Stimulated activated naive CD8-positive, alpha-beta T cell treated with anti-CD3 and anti-CD28 coated beads, Interleukin-15, amount 100 ng/mL, for 72 hours (primary cell): ENCODE measurements at regions not wholly inside any gene's neighbourhood (a gene's known extent, or its start where the extent isn't known, plus 50 kb on each side); places are given as distances from the start of the nearest gene placed in this dataset.
"Not testable (repeated sequence)": the region's sequence is repeated elsewhere in the genome, so short reads cannot be mapped to it uniquely, and the experiment has no call there.

ENCODE experiments used
- ATAC-seq: fragments of 150-1000 bp; cut with Tn5 transposase; 2 replicates; pipeline ENCODE4 v1.10.0; 2021; ENCODE audit warnings: mild to moderate bottlenecking, moderate library complexity
- DNase-seq, 2 donors: peaks; one replicate each; pipeline ENCODE4 v3.0.0; 2021 to 2022
- H3K27ac Mint-ChIP-seq, 2 donors: one replicate each; pipeline ENCODE4 v1.8.0; 2022; ENCODE audit warnings: mild to moderate bottlenecking in 2 of 2, mixed read lengths in 2 of 2, moderate library complexity in 2 of 2
- H3K27me3 Mint-ChIP-seq: one replicate; pipeline ENCODE4 v1.8.0; 2022; ENCODE audit warnings: mixed read lengths
- H3K4me1 Mint-ChIP-seq: one replicate; pipeline ENCODE4 v1.8.0; 2022; ENCODE audit warnings: mild to moderate bottlenecking, mixed read lengths
- H3K4me3 Mint-ChIP-seq, 2 donors: one replicate each; pipeline ENCODE4 v1.8.0; 2022; ENCODE audit warnings: mild to moderate bottlenecking in 2 of 2, mixed read lengths in 2 of 2, moderate library complexity in 1 of 2
- H3K9me3 Mint-ChIP-seq, 2 donors: one replicate each; pipeline ENCODE4 v1.8.0; 2022; ENCODE audit warnings: mixed read lengths in 2 of 2

DNA sequence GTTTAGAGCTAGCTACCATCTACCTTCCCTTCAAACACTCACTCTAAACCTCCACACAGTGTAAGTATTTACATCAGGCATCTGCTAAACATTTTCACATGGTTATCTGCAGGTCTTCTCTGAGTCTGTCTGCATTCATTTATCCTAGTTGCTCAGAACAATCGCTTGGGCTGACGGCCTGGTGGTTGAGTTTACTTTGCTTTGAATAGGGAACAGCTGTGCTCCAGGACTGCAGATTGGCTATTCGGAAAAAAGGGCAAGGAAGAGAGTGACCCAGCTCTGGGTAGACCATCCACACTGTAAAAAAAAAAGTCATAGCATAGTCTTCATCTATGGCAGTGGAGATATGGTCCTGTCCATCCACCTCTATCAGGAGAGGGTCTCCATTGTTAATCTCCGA is 115.3 kb upstream of the ESR1 start:
- Mint-ChIP-seq H3K9me3 (no peaks in the 10 kb centered on the region), H3K4me1 (peaks cover 10% of the 10 kb centered on the region), H3K27ac (no peak overlapping the region), H3K4me3 (no peak overlapping the region), H3K27me3 (peaks cover 9% of the 10 kb centered on the region)
- no peak for ATAC-seq
- DNase-seq = no peak

DNA sequence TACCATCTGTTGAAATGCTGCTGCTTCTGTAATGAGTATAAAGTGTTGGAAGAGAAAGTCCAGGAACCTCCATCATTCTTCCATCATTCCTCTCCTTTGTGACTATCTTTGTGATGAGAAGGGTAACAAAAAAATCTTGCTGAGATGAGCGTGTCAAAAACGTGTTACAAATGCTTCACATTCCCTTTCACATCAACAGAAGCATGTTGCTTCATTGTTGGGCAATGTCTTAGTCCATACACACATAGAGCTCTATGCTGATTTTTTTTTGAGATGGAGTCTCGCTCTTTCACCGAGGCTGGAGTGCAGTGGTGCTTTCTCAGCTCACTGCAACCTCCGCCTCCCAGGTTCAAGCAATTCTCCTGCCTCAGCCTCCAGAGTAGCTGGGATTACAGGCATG is 114.1 kb upstream of the ESR1 start:
- no peak overlapping the region for H3K27ac Mint-ChIP-seq

DNA sequence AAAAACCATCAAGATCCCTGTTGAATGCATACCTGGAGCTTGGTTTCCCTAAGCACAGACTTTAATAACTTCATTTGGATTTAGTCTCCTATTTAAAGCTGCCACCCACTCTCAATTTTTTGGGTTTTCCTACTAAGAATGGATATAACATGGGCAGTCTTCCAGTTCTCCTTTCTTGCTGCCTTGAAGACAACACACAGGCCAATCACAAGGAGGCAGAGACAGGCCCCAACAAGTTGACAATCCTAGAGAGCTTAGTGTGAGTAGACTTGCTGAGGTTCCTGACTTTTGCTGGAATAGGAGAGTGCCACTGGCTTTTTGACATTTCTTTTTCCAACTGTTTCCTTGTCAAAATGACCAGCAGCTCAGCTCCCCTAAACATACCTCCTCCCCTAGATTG is 112.3 kb upstream of the ESR1 start:
- Mint-ChIP-seq H3K4me3 (no peak overlapping the region), H3K9me3 (no peaks in the 10 kb centered on the region), H3K27me3 (peaks cover 32% of the 10 kb centered on the region), H3K4me1 (peaks cover 17% of the 10 kb centered on the region), H3K27ac (no peak overlapping the region)
- DNase-seq (no peak), ATAC-seq (no peak)

More for the DNA sequence above, 114.1 kb upstream of the ESR1 start:
- DNase-seq (no peak), ATAC-seq (no peak)
- Mint-ChIP-seq H3K9me3 (no peaks in the 10 kb centered on the region), H3K27me3 (peaks cover 14% of the 10 kb centered on the region), H3K4me3 (no peak overlapping the region), H3K4me1 (peaks cover 10% of the 10 kb centered on the region)

DNA sequence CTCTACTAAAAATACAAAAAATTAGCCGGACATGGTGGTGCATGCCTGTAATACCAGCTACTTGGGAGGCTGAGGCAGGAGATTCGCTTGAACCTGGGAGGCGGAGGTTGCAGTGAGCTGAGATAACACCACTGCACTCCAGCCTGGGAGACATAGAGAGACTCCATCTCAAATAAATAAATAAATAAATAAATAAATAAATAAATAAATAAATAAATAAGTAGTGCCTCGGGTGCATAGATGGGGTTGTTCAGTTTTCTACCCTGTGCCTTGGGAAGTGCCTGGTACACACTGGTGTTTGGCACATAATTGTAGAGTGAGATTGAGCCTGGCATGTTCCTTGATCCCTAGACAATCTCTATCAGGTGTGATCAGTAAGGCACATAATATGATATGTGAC is 111.2 kb upstream of the ESR1 start:
- not testable (repeated sequence) for ATAC-seq, DNase-seq, H3K9me3 Mint-ChIP-seq, H3K4me3 Mint-ChIP-seq, H3K27ac Mint-ChIP-seq
- peaks cover 32% of the 10 kb centered on the region for H3K27me3 Mint-ChIP-seq
- H3K4me1 Mint-ChIP-seq = peaks cover 17% of the 10 kb centered on the region

DNA sequence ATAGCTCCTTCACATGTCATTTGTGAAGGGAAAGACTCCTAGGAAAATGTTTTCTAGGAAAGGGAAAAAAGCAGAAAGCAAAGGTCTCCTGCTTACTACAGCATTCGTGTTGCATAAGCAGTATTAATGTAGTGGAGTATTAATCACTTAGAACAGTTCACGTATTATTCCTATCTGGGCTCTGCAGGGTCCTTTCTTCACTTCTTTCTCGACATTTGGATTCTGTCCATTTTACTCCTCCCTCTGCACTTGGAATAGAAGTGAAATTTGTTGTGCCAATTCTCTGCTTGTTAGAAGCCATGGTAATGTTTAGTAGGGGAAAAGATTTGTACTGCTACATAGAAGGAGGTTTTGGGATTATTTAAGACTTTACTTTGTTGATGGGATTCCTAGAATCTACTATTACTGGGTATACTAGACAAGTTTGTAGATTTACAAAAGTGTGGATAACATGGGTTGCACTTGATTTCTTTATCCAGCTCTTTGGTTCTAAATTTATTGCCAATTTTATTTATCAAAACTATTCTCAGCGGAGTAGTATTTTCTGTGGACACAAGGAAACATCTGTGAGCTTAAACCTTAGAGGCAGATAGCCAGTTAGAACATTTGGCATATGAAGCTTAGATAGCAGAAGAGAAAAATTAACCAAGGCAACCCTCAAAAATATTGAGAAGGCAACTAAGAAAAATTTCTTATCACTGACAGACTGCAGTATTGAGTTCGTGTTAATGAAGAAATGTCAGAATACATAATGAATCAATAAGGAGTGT is 108.4 kb upstream of the ESR1 start:
- no peak for ATAC-seq
- Mint-ChIP-seq H3K27me3 (peaks cover 32% of the 10 kb centered on the region), H3K27ac (no peak overlapping the region), H3K4me3 (no peak overlapping the region), H3K4me1 (peaks cover 41% of the 10 kb centered on the region), H3K9me3 (no peaks in the 10 kb centered on the region)
- DNase-seq = no peak

DNA sequence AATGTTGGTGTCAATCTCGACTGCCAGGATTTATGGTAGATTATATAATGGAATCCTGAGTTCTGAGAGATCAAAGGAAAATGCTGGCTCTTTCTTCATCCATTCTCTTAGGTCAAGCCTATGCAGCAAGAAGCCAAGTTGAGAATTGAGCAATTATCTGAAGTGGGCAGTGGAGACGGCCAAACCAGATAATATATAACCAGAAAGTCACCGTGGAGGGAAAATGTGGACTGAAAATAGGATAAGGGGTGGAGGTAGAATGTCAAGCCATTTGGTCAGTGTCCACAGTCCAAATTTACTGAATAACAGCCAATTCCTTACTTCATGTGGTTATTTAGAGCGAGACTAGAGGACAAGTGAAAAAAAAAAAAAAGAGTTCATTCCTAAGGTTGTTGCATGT is 107.8 kb upstream of the ESR1 start:
- Mint-ChIP-seq H3K9me3 (no peaks in the 10 kb centered on the region), H3K4me3 (no peak overlapping the region), H3K27me3 (peaks cover 32% of the 10 kb centered on the region), H3K27ac (no peak overlapping the region), H3K4me1 (peaks cover 46% of the 10 kb centered on the region)
- DNase-seq (no peak), ATAC-seq (no peak)

DNA sequence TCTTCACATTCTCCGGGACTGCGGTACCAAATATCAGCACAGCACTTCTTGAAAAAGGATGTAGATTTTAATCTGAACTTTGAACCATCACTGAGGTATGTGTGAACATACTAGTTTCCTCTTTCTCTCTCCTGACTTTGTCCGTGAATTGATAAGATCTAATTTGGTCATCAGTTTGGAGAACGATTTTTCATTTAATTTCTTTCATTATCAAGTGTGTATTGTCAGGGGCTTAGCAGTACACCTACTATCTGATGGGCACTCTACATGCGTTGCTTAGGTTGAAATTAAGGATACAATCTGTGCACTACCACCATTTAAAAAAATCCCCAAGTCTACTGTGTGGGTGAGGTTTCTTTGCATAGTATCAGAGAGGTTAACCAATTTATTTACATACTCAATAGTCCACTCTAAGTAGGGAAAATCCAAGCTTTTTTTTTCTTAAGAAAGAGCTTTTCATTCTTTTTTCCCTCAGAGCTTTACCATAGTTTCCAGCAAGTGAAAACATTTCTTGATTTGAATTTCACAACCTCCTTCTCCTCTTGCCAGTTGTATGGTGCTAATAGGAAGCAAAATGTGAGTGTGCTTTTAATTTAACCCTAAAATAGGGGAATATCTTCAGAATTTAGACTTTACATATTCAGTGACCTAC is 105.4 kb upstream of the ESR1 start:
- ATAC-seq (peak; percentile 81), DNase-seq (no peak)
- Mint-ChIP-seq H3K27me3 (peaks cover 30% of the 10 kb centered on the region), H3K27ac (peak overlapping the region in 1 of 2 donors; percentile 44), H3K4me3 (peak overlapping the region; percentile 59 to 72), H3K9me3 (no peaks in the 10 kb centered on the region), H3K4me1 (peaks cover 46% of the 10 kb centered on the region)

DNA sequence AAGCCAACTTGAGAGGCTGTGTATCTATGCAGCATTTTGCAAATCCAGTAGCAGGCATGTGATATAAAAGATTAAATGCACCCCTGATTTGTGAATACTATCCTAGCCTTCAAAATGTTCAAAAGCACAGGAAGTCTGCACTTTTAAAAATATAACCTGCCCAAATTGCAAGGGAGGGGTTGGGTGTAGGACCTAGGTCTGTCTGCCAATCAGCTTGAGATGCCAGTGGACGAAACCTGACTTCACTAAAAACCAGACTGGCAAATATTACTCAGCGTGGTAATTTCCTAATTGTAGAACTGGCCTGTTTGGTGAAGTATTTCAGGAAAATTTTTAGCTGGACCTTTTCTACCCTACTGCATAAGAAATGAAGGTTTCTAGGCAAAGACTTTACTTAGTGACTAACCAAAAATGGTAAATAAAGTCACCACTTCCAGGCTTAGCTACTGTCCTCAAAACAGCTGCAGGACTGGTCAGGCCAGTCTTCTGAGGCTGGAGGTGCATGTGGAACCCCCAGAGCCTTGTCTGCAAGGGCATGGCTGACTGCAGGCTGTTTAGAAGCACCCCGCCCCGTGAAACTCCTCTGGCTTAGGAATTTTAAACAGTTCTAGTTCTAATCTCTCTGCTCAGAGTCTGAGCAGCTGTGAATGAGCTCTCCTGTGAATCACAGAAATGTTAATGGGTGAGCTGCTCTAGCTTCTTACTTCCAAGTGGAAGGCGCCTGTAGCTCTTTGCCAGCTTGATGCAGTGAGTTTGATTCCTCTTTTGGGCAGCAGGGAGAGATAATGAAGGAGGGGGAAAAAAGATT is 104.4 kb upstream of the ESR1 start:
- peaks cover 32% of the 10 kb centered on the region for H3K27me3 Mint-ChIP-seq
- DNase-seq (no peak), ATAC-seq (peak; percentile 46)
- H3K9me3 Mint-ChIP-seq = no peaks in the 10 kb centered on the region
- H3K4me1 Mint-ChIP-seq = peaks cover 46% of the 10 kb centered on the region
- H3K4me3 Mint-ChIP-seq = peak overlapping the region in 1 of 2 donors; percentile 9
- H3K27ac Mint-ChIP-seq = peak overlapping the region in 1 of 2 donors; percentile 16

DNA sequence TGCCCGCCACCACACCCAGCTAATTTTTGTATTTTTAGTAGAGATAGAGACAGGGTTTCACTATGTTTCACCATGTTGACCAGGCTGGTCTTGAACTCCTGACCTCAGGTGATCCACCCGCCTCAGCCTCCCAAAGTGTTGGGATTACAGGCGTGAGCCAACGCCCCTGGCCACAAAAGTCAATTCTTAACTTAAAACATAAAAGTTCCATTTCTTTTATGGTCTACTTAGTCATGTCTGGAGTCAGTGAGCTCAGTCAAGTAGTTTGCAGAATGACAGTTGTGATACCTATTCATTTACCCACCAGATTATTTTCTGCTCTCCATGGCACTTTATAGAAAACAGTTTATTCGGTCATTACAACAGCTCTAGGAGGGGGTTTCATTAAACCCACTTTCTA is 103.1 kb upstream of the ESR1 start:
- H3K4me3 Mint-ChIP-seq = peak overlapping the region in 1 of 2 donors; percentile 15
- peaks cover 21% of the 10 kb centered on the region for H3K27me3 Mint-ChIP-seq
- H3K4me1 Mint-ChIP-seq = peaks cover 46% of the 10 kb centered on the region
- peak; percentile 83 for ATAC-seq
- H3K9me3 Mint-ChIP-seq = no peaks in the 10 kb centered on the region
- peak in 1 of 2 donors; percentile 61 for DNase-seq
- peak overlapping the region; percentile 69 to 74 for H3K27ac Mint-ChIP-seq

DNA sequence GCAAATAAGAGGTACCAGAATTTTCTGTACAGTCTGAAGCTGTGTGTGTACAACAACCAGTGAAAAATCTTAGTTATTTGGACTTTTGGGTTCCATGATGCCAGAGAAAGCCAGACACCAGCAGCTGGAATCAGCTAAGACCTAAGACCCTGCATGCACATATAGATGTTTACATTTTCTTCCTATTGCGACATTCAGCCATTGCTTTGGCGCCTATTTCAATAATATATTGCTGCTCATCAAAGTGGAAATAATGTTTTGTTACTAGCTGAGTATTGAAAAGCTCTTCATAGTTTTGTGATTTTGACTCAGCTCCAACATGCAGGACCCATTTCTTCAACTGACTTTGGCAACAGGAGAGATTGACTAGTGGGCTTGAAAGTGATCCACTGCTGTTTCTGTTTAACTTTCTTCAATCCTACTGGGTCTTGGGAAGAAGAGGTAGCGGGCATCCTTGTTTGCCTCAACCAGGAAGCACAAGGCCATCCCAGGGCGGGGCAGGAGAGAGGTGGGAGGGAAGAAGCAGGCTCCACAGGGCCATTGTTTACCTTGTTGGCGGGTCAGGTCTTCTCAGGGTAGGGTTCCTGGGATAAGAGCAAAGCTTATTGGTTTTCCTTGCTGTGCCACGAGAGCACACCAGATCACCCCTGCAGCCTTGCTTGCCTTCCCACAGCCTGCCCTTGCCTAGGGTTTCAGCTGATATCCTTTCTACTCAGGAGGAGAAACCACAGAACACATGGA is 101.3 kb upstream of the ESR1 start:
- peaks cover 34% of the 10 kb centered on the region for H3K4me1 Mint-ChIP-seq

DNA sequence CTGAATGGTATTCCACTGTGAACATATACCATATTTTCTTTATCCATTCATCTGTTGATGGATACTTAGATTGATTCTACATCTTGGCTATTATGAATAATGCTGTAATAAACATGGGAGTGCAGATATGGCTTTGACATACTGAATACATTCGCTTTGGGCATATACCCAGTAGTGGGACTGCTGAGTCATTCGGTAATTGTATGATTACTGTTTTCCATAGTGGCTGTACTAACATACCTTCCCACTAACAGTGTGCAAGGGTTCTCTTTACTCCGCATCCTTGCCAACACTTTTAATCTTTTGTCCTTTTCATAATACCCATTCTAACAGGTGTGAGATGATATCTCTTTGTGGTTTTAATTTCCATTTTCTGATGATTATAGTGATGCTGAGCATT is 98.2 kb upstream of the ESR1 start:
- Mint-ChIP-seq H3K9me3 (peaks cover 11 to 24% of the 10 kb centered on the region in 2 donors), H3K4me3 (no peak overlapping the region), H3K27me3 (peaks cover 33% of the 10 kb centered on the region), H3K27ac (no peak overlapping the region), H3K4me1 (peaks cover 3% of the 10 kb centered on the region)
- no peak for DNase-seq
- peak; percentile 68 for ATAC-seq

More for the DNA sequence above, 101.3 kb upstream of the ESR1 start:
- no peak for ATAC-seq
- no peaks in the 10 kb centered on the region for H3K9me3 Mint-ChIP-seq
- H3K27ac Mint-ChIP-seq = no peak overlapping the region
- no peak for DNase-seq
- H3K4me3 Mint-ChIP-seq = no peak overlapping the region
- H3K27me3 Mint-ChIP-seq = peaks cover 14% of the 10 kb centered on the region

DNA sequence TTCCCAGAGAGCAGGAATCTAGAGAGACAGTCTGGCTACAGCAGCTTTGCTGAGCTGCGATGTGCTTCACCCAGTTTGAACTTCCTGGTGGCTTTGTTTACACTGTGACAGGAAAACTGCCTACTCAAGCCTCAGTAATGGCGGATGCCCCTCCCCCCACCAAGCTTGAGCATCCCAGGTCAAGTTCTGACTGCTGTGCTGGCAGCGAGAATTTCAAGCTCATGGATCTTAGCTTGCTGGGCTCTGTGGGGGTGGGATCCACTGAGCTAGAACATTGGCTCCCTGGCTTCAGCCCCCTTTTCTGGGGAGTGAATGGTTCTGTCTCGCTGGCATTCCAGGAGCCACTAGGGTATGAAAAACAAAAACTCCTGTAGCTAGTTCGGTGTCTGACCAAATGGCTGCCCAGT is 91.0 kb upstream of the ESR1 start:
- H3K27ac Mint-ChIP-seq = no peak overlapping the region
- H3K4me3 Mint-ChIP-seq = peak overlapping the region in 1 of 2 donors; percentile 27
- peaks cover 20 to 29% of the 10 kb centered on the region in 2 donors for H3K9me3 Mint-ChIP-seq
- ATAC-seq = no peak
- DNase-seq = no peak
- H3K27me3 Mint-ChIP-seq = peaks cover 42% of the 10 kb centered on the region
- peaks cover 21% of the 10 kb centered on the region for H3K4me1 Mint-ChIP-seq

DNA sequence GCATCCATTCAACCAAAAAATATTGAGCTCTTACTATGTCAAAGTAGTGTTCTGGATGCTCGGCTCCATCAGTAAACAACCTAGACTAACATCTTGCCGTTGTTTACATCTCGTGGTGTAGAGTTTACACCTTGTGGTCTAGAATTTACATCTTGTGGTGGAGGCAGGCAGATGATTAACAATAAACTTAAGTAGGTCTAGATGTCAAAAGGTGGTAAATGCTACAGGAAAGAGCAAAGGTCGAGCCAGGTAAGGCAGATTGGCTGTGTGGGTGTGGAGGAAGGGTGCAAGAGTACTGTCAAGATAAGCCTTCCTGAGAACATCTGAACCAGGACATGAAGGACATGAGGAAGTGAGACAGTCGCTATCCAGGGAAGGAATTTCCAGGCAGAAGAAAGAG is 88.4 kb upstream of the ESR1 start:
- Mint-ChIP-seq H3K9me3 (peaks cover 8 to 12% of the 10 kb centered on the region in 2 donors), H3K27ac (no peak overlapping the region), H3K27me3 (peaks cover 33% of the 10 kb centered on the region), H3K4me1 (peaks cover 42% of the 10 kb centered on the region), H3K4me3 (no peak overlapping the region)
- ATAC-seq = no peak
- no peak for DNase-seq

DNA sequence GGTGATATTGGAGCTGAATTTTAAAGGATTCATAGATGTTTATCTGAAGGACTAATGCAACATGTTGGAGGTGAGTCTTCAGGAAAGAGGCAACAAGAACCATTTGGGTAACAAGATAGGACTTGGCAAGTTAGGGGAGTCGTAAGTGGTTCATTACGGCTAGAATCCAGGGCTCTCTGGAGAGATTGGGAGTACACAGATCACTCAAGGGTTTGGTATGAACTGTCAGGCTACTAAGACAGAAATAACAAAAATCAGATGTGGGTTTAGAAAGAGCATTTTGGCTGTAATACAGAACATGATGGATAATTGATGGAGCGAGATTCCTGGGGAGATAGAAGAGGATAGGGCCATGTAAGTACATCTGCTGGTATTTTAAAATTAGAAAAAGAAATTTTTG is 86.3 kb upstream of the ESR1 start:
- ATAC-seq (no peak), DNase-seq (no peak)
- peaks cover 21% of the 10 kb centered on the region for H3K27me3 Mint-ChIP-seq
- peaks cover 44% of the 10 kb centered on the region for H3K4me1 Mint-ChIP-seq
- peaks cover 0 to 5% of the 10 kb centered on the region in 2 donors for H3K9me3 Mint-ChIP-seq
- H3K4me3 Mint-ChIP-seq = no peak overlapping the region
- no peak overlapping the region for H3K27ac Mint-ChIP-seq

DNA sequence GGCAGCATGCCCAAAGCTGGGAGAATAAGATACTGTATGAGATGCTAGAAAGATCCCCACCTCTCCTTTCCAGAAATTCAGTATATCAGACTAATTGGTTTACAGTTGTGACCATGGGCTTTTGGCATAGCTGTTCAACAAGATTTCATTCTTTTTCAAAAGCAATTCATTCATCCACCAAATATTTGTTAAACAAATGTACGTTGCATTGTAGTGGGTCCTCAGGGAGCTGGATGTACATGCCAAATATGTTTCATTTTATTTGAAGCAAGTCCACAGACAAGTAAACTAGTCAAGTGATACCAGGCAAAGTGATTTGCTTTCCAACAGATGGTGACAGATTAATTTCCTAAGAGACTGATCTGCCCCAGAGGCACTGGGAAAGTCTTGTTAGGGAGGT is 85.8 kb upstream of the ESR1 start:
- no peak for DNase-seq
- H3K27ac Mint-ChIP-seq = no peak overlapping the region
- H3K27me3 Mint-ChIP-seq = peaks cover 20% of the 10 kb centered on the region
- no peak overlapping the region for H3K4me3 Mint-ChIP-seq
- peaks cover 42% of the 10 kb centered on the region for H3K4me1 Mint-ChIP-seq
- H3K9me3 Mint-ChIP-seq = peaks cover 0 to 5% of the 10 kb centered on the region in 2 donors
- no peak for ATAC-seq
